A673 (cell line): ENCODE measurements at regions not wholly inside any gene's neighbourhood (a gene's known extent, or its start where the extent isn't known, plus 50 kb on each side); places are given as distances from the start of the nearest gene placed in this dataset.
A peak's percentile ranks its signal among the peaks of the same experiment; 100 is the strongest.

Experiments used
- BruUV-seq: library from RNA; stranded (reverse); fragments of 400-500 nt; replicated peaks from 2 replicates; lab custom pipeline; 2021; lab: Mats Ljungman, UMichigan
- CTCF ChIA-PET: fragments of 300-600 bp; sonication (Branson Sonifier 250); formaldehyde crosslinking; loops from one replicate; lab custom pipeline; 2022; ENCODE audit warnings: antibody characterized with exemption; lab: Charles Lee
- POLR2A ChIA-PET: fragments of 300-600 bp; sonication (Branson Sonifier 250); formaldehyde crosslinking; loops from one replicate; lab custom pipeline; 2022; ENCODE audit warnings: antibody characterized with exemption; ENCODE audit not compliant: low non-redundant PET; lab: Charles Lee
- DNase-seq: peaks from one replicate; pipeline ENCODE4 v3.0.0-alpha.2; 2015; ENCODE audit warnings: low spot score
- H3K27ac ChIP-seq: fragments of 200-600 bp; sonication (generic); 2 replicates; pipeline ENCODE4 v1.5.1; 2016; ENCODE audit warnings: mixed run types, low read depth, mild to moderate bottlenecking, mixed read lengths, antibody characterized with exemption, low read length; ENCODE audit not compliant: poor library complexity, severe bottlenecking
- H3K27me3 ChIP-seq: fragments of 200-600 bp; sonication (generic); replicated peaks from 2 replicates; pipeline ENCODE4 v1.6.1; 2017; ENCODE audit warnings: mixed run types, low read depth, mild to moderate bottlenecking, mixed read lengths, antibody characterized with exemption, low read length; ENCODE audit not compliant: insufficient read depth, poor library complexity
- H3K36me3 ChIP-seq: fragments of 200-600 bp; sonication (generic); 2 replicates; pipeline ENCODE4 v1.6.1; 2016; ENCODE audit warnings: mixed run types, mild to moderate bottlenecking, mixed read lengths, antibody characterized with exemption, low read length; ENCODE audit not compliant: insufficient read depth, poor library complexity, severe bottlenecking
- H3K4me1 ChIP-seq: fragments of 200-600 bp; sonication (generic); 2 replicates; pipeline ENCODE4 v1.6.1; 2017; ENCODE audit warnings: mixed run types, mild to moderate bottlenecking, mixed read lengths, antibody characterized with exemption, low read length; ENCODE audit not compliant: insufficient read depth, poor library complexity, severe bottlenecking
- H3K4me3 ChIP-seq: fragments of 200-600 bp; sonication (generic); 2 replicates; pipeline ENCODE4 v1.5.1; 2016; ENCODE audit warnings: low read depth, mixed run types, mild to moderate bottlenecking, mixed read lengths, low read length; ENCODE audit not compliant: poor library complexity, severe bottlenecking
- H3K9me3 ChIP-seq: fragments of 200-600 bp; sonication (generic); 2 replicates; pipeline ENCODE4 v1.6.1; 2016; ENCODE audit warnings: mixed run types, low read depth, mild to moderate bottlenecking, mixed read lengths, antibody characterized with exemption, low read length; ENCODE audit not compliant: poor library complexity, severe bottlenecking
- CTCF ChIP-seq: fragments of 300-800, 200-600 bp; sonication (generic); conservative IDR thresholded peaks from 2 replicates; pipeline ENCODE4 v1.5.1; 2017; ENCODE audit warnings: low read depth, mild to moderate bottlenecking, antibody characterized with exemption, low read length, moderate library complexity, mixed read lengths
- EZH2 ChIP-seq: fragments of 200-600 bp; sonication (generic); IDR thresholded peaks from 2 replicates; pipeline ENCODE4 v1.6.1; 2017; ENCODE audit warnings: borderline replicate concordance, low read depth, mild to moderate bottlenecking, mixed read lengths, antibody characterized with exemption, low read length; ENCODE audit not compliant: poor library complexity, severe bottlenecking
- intact Hi-C: fragments of 100-400 bp; cut with micrococcal nuclease; formaldehyde crosslinking; loops from one replicate; pipeline ENCODE4 v1.10.0; 2022; ENCODE audit not compliant: unreplicated experiment

GRCh38 chr22:49233507-49234100, 594.1 kb downstream of the BRD1 start:
- no TSS peak for BruUV-seq
- ChIA-PET CTCF (no interaction called here), POLR2A (no interaction called here)
- Histone ChIP-seq H3K27ac (no peak overlapping the region), H3K9me3 (no peaks in the 10 kb centered on the region), H3K36me3 (no peaks in the 10 kb centered on the region), H3K4me3 (no peak overlapping the region), H3K27me3 (no peaks in the 10 kb centered on the region), H3K4me1 (no peaks in the 10 kb centered on the region)
- intact Hi-C loops = no loop called here
- TF ChIP-seq CTCF (no peak), EZH2 (no peak)
- no peak for DNase-seq

GRCh38 chr22:49232319-49233067, 595.2 kb downstream of the BRD1 start:
- no TSS peak for BruUV-seq
- TF ChIP-seq CTCF (no peak), EZH2 (no peak)
- Histone ChIP-seq H3K27me3 (no peaks in the 10 kb centered on the region), H3K27ac (no peak overlapping the region), H3K4me1 (no peaks in the 10 kb centered on the region), H3K4me3 (no peak overlapping the region), H3K9me3 (no peaks in the 10 kb centered on the region), H3K36me3 (no peaks in the 10 kb centered on the region)
- ChIA-PET POLR2A (no interaction called here), CTCF (no interaction called here)
- DNase-seq = no peak
- intact Hi-C loops = no loop called here

- Histone ChIP-seq H3K27ac (no peak overlapping the region), H3K9me3 (no peaks in the 10 kb centered on the region), H3K36me3 (no peaks in the 10 kb centered on the region), H3K4me3 (no peak overlapping the region), H3K27me3 (peaks cover 4% of the 10 kb centered on the region), H3K4me1 (no peaks in the 10 kb centered on the region)
- BruUV-seq = no TSS peak
- ChIA-PET CTCF (no interaction called here), POLR2A (no interaction called here)
- TF ChIP-seq EZH2 = no peak
- TF ChIP-seq CTCF = no peak
- peak; percentile 41 for DNase-seq
- intact Hi-C loops = no loop called here
Observed at GRCh38 chr22:49230194-49230577, 597.5 kb downstream of the BRD1 start.
